Mammary epithelial cell (primary cell): ENCODE measurements at regions not wholly inside any gene's neighbourhood (a gene's known extent, or its start where the extent isn't known, plus 50 kb on each side); places are given as distances from the start of the nearest gene placed in this dataset.

Source experiments
- CTCF ChIP-seq, 2 donors: IDR thresholded peaks in 1 of 2; conservative IDR thresholded peaks in 1 of 2; 2 replicates each; pipeline ENCODE4 v1.5.1; 2011 to 2012; ENCODE audit warnings: inconsistent platforms in 2 of 2, low read length in 2 of 2, mild to moderate bottlenecking in 2 of 2, control low read depth in 1 of 2, low read depth in 1 of 2; ENCODE audit not compliant: insufficient read depth in 1 of 2; ENCODE audit errors: extremely low read depth in 1 of 2
- EZH2 ChIP-seq: IDR thresholded peaks from 2 replicates; pipeline ENCODE4 v1.6.1; 2012; ENCODE audit warnings: low read length, inconsistent platforms, borderline replicate concordance

GRCh38 chr10:32150532-32151101, 94.4 kb upstream of the KIF5B start:
- TF ChIP-seq CTCF (conservative IDR thresholded peaks at IDR 0.05 in 1 of 2, IDR thresholded peaks at IDR 0.05 in 1 of 2; ENCODE audit: extremely low read depth in 1 of 2, insufficient read depth in 1 of 2, low read depth in 1 of 2, low read length in 2 of 2) (no peak), EZH2 (no peak)
